ENCODE measurements at regions not wholly inside any gene's neighbourhood (a gene's known extent, or its start where the extent isn't known, plus 50 kb on each side); places are given as distances from the start of the nearest gene placed in this dataset.
"Not testable (repeated sequence)": the region's sequence is repeated elsewhere in the genome, so short reads cannot be mapped to it uniquely, and the experiment has no call there.

DNA sequence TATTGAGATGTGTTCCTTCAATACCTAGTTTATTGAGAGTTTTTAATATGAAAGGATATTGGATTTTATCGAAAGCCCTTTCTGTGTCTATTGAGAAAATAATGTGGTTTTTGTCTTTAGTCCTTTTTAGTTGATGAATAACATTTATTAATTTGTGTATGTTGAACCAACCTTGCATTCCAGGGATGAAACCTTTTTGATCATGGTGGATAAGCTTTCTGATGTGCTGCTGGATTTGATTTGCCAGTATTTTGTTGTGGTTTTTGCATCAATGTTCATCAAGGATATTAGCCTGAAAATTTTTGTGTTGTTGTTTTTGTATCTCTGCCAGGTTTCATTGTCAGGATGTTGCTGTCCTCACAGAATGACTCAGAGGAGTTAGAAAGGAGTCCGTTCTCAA lies 1710.4 kb downstream of the SUCLG1 start:
- peak; percentile 5 for DNase-seq

- no peak for DNase-seq
These were observed 1718.6 kb downstream of the SUCLG1 start for GRCh38 chr2:82740527-82740926.

GRCh38 chr2:82737965-82738364 lies 1721.1 kb downstream of the SUCLG1 start:
- not testable (repeated sequence) for DNase-seq

- no peak for DNase-seq
These were observed 1723.7 kb downstream of the SUCLG1 start for GRCh38 chr2:82735336-82735735.

GRCh38 chr2:82731824-82732223 lies 1727.3 kb downstream of the SUCLG1 start:
- DNase-seq: no peak

DNA sequence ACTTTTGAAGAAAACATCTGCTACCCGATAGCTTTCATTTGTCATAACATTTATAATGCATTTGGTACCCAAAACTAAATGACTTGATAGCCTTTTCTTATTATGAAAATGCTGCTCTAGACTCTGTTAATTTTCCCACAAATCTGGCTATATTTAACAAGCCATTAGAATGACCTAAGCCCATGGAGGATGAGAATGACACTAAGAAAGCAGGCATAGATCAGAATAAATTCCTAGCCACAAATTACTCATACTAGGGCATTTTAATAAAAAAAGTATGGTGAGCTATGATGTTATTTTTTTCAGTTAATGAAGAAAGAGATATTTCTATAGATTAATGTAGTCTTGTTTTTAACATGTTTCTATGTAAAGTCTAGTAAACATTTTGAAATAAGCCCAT lies 1728.3 kb downstream of the SUCLG1 start:
- DNase-seq: peak; percentile 52

- no peak for DNase-seq
These were observed 1731.0 kb downstream of the SUCLG1 start for GRCh38 chr2:82728090-82728489.

DNA sequence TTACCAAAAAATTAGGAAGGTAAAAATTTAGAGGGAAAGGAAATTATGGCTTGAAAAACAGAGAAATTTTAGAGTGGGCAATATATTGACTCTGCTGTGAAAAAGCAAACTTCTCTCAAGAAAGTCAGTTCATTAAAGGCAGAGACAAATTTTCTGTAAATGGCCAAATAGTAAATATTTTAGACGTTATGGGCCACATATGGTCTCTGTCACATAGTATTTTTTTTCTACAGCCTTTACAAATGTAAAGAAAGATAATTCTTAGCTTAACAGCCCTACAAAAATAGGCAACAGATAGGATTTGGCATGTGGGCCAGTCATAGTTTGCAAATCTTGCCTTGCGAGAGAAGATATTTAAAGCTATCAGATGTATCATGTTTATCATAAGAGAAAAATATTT lies 1750.4 kb downstream of the SUCLG1 start:
- no peak for DNase-seq

DNA sequence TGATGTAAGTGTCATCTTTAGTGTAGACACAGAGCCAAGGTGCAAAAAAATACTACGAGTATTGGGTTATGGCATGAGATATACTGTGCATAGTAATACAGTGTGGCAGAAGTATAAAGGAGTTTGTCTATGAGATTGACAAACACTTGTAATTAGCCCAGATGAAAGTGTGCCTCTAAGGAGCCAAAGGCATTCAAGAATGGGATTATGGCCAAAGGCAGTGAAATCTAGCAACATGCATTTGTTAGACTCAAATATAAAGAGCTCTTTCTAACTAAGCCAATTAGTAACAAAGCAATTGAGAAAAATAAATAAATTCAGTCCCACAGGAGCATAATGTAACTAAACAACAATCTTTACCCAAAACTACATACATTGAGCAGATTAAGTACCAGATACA lies 1761.8 kb downstream of the SUCLG1 start:
- no peak for DNase-seq

DNA sequence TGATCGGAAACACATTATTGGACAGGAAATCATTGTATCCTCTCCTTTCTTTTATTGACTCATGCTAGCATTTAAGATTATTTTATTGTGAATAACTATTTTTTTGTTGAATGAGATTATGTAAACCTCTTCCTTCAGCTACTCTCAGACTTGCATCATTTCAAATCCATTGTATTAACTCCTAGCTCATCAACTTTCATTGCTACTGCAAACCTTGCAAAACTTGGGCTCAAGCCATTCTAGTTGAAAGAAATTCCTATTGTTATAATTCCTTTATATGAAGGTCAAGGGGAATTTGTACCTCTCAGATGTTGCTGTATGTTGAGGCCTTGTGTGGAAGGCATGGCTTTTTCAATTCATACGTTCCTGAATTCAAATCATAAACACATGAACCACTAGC lies 1764.6 kb downstream of the SUCLG1 start:
- DNase-seq: no peak

GRCh38 chr2:82690757-82691411 lies 1768.2 kb downstream of the SUCLG1 start:
- no peak for DNase-seq

- peak; percentile 59 for DNase-seq
These were observed 1783.9 kb downstream of the SUCLG1 start for GRCh38 chr2:82675186-82675585.

DNA sequence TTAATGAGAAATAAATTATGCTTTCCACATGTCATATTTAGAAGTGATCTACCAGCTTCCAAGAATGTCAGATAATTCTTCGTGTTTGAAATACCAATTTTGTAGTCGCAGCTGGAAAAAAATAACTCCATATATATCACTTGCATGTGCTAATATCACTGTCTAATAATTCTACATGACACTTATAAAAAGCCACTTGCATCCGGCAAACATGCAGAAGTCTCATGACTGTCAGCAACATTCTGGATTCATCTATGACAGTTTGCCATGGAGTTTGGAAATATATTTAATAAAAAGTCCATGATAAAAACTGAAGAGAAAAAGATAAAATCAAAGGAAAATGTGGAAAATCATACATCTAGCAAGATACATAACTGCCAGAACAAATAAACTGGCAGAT lies 1784.4 kb downstream of the SUCLG1 start:
- no peak for DNase-seq

- no peak for DNase-seq
These were observed 1791.6 kb downstream of the SUCLG1 start for GRCh38 chr2:82667491-82667890.

DNA sequence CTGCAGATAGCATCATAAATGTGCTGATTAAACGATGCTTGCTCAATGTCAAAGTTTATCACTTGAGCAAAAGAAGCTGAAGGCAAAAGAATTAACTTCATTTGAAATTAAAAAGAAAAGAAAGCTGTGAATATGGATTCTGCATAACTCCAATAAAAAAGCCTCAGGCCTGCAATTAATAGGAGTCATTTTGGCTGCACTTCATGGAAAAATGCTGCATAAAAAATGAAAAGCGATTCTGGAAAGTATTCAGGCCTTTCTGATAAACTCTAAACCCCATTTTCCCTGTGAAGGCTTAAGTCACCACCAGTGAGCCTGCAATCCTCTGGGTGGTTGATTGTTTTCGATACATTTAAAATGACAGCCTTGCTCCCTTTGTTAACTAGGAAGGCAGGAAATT lies 1793.4 kb downstream of the SUCLG1 start:
- no peak for DNase-seq

DNA sequence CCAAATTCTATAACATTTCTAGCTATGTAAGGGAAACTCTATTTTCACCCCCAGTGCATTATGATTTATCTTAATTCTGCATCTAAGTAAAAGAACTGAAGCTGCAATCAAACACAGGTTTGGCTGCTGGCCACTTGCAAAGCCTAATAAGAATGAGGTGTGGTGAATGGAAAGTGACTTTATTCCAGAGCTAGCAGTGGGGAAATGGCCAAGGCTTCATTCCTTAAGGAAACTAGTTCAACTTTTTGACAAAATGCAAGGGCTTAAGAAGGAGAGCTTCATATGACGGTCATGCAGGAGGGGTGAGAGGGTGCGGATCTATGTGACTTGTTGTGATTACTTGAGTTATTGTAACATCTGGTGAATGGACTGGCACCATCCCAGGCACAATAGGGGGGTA lies 1802.0 kb downstream of the SUCLG1 start:
- no peak for DNase-seq

GRCh38 chr2:82656420-82656819 lies 1802.7 kb downstream of the SUCLG1 start:
- DNase-seq: no peak

GRCh38 chr2:82652117-82652516 lies 1807.0 kb downstream of the SUCLG1 start:
- DNase-seq: no peak

- DNase-seq: peak; percentile 30
These were observed 1809.0 kb downstream of the SUCLG1 start for GRCh38 chr2:82650038-82650437.

- DNase-seq: peak; percentile 18
These were observed 1817.4 kb downstream of the SUCLG1 start for GRCh38 chr2:82641598-82642180.

DNA sequence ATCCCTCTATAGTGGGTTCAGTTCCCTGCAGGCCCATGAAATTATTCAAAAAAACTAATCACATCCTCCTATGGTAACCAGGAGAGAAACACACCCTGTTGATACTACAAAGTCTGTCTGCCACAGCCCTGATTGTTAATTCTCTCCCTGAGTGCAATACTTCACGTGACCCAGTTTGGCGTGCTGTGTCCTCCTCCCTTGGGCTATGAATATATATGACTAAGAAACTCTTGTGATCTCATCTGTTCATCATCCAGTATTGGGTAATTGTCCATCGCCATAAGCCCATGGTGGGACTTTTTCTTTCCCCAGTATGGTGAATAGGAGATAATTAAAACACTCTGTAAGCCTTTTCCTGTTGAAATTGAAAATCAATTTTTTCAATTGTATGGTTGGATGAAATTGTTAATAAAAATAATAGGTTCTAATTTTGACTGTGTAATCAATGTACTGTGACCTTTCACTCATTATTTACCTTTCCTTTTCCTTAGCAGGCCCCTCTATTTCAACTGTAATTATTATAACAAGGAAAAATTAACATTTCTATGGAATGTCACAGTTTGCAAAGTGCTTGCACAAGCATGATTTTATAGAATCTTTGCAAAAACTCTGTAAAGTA lies 1822.6 kb downstream of the SUCLG1 start:
- DNase-seq: peak; percentile 30

DNA sequence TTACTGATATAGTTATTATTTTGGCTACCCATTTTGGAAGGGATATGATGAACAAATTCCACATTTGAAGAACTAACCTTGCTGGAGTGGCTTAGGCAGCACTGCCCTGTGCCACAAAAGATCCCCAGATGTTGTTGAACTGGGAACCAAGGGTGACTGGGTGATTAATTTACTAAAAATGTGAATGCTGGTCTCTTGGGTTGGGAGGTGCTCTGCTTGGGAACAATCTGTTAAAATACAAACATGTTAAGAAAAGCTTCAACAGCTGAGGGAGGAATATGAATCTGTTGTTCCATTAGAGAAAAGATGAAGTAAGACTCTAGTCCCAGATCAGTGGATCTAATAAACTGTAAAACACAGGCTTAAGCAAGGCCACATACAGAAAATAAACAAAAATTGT lies 1860.1 kb downstream of the SUCLG1 start:
- no peak for DNase-seq

DNA sequence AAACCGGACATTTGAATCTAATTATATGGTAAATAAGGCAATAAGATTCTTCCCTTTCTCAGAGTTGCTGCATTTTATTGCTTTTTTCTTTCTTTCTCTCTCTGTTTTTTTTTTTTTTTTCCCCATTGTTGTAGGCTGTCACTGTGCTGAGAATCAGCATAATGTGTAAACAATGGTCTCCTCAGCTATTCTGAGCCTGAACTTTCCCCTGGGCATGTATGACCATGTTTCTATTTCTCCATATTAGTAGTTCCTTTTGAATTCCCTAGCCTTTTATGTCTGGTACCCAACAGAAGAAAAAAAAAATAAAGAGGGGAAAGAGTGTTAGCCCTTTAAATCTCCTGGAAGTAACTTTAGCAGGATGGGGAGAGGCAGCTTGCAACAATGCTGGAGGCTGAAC lies 1862.5 kb downstream of the SUCLG1 start:
- no peak for DNase-seq

DNA sequence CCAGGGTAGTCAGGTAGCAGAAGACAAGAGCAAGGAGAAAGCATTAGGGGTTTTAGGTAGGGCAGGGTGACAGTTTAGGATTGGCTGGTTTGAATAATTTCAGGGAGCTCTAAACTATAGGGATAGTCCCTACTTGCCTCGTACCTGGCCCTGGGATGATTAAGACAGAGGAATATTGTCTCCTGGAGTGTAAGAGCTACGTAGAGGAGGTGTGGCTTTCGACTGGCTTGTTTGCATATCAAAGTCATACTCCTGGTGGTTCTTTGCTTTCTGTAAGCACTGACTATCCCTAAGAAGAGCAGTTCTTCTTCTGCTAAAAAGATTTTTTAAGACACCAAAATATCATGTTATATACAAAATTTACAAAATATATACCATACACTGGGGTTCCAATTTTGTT lies 1867.4 kb downstream of the SUCLG1 start:
- DNase-seq: no peak

- no peak for DNase-seq
These were observed 1882.4 kb downstream of the SUCLG1 start for GRCh38 chr2:82576656-82577055.

All from fibroblast of skin of right biceps (primary cell).